ENCODE measurements at regions not wholly inside any gene's neighbourhood (a gene's known extent, or its start where the extent isn't known, plus 50 kb on each side); places are given as distances from the start of the nearest gene placed in this dataset.
"Not testable (repeated sequence)": the region's sequence is repeated elsewhere in the genome, so short reads cannot be mapped to it uniquely, and the experiment has no call there.

DNA sequence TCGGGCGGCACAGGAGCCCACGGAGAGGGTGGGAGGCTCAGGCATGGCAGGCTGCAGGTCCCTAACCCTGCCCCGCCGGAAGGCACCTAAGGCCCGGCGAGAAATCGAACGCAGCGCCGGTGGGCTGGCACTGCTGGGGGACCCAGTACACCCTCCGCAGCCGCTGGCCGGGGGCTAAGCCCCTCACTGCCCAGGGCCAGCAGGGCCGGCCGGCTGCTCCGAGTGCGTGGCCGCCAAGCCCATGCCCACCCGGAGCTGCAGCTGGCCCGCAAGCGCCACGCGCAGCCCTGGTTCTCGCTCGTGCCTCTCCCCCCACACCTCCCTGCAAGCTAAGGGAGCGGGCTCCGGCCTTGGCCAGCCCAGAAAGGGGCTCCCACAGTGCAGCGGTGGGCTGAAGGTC is 332.7 kb downstream of the HGF start:
- TF ChIP-seq EZH2 (IDR thresholded peaks at IDR 0.05; ENCODE audit: insufficient read depth, poor library complexity, severe bottlenecking); EZH2phosphoT487 (IDR thresholded peaks at IDR 0.05; ENCODE audit: insufficient read depth, low read depth): not testable (repeated sequence)
